ENCODE measurements at regions not wholly inside any gene's neighbourhood (a gene's known extent, or its start where the extent isn't known, plus 50 kb on each side); places are given as distances from the start of the nearest gene placed in this dataset.

- 77 to 83% (median 79%) methylated on average over 4 of the region's 4 CpGs for WGBS, 3 donors
- TF ChIP-seq POLR2A (IDR thresholded peaks at IDR 0.05), result no peak
- TF ChIP-seq EP300 (IDR thresholded peaks at IDR 0.05), result no peak
- no peak for TF ChIP-seq CTCF (IDR thresholded peaks at IDR 0.05)
- Histone ChIP-seq H3K36me3 (no peaks in the 10 kb centered on the region), H3K9me3 (no peaks in the 10 kb centered on the region), H3K4me1 (ENCODE audit: insufficient read depth) (no peaks in the 10 kb centered on the region), H3K27me3 (no peaks in the 10 kb centered on the region), H3K27ac (no peak overlapping the region), H3K4me3 (no peak overlapping the region)
- DNase-seq, result no peak
- intact Hi-C loops (cut with DNase I), result no loop called here
These were observed 1081.6 kb upstream of the ACO1 start for GRCh38 chr9:31302620-31303418.

GRCh38 chr9:31304576-31304975, 1079.9 kb upstream of the ACO1 start:
- no peak for DNase-seq
- Histone ChIP-seq H3K4me1 (ENCODE audit: insufficient read depth) (no peaks in the 10 kb centered on the region), H3K27me3 (no peaks in the 10 kb centered on the region), H3K36me3 (no peaks in the 10 kb centered on the region), H3K9me3 (no peaks in the 10 kb centered on the region), H3K4me3 (no peak overlapping the region), H3K27ac (no peak overlapping the region)
- TF ChIP-seq CTCF (IDR thresholded peaks at IDR 0.05) (no peak), EP300 (IDR thresholded peaks at IDR 0.05) (no peak), POLR2A (IDR thresholded peaks at IDR 0.05) (no peak)
- WGBS, 3 donors, result 6 to 13% (median 11%) methylated on average over 3 of the region's 3 CpGs
- intact Hi-C loops (cut with DNase I), result no loop called here

- no peak for DNase-seq
- 32 to 70% (median 36%) methylated on average over 1 of the region's 1 CpG for WGBS, 3 donors
- Histone ChIP-seq H3K4me3 (no peak overlapping the region), H3K27ac (no peak overlapping the region), H3K4me1 (ENCODE audit: insufficient read depth) (no peaks in the 10 kb centered on the region), H3K9me3 (no peaks in the 10 kb centered on the region), H3K36me3 (no peaks in the 10 kb centered on the region), H3K27me3 (no peaks in the 10 kb centered on the region)
- TF ChIP-seq POLR2A (IDR thresholded peaks at IDR 0.05) (no peak), EP300 (IDR thresholded peaks at IDR 0.05) (no peak), CTCF (IDR thresholded peaks at IDR 0.05) (no peak)
- intact Hi-C loops (cut with DNase I), result no loop called here
These were observed 1070.2 kb upstream of the ACO1 start for GRCh38 chr9:31314241-31314640.

GRCh38 chr9:31320494-31320893, 1063.9 kb upstream of the ACO1 start:
- H3K27ac ChIP-seq, result no peak overlapping the region
- H3K4me3 ChIP-seq, result no peak overlapping the region
- H3K36me3 ChIP-seq, result no peaks in the 10 kb centered on the region
- intact Hi-C loops (cut with DNase I), result no loop called here
- H3K27me3 ChIP-seq, result no peaks in the 10 kb centered on the region
- no peak for DNase-seq
- H3K4me1 ChIP-seq (ENCODE audit: insufficient read depth), result no peaks in the 10 kb centered on the region
- no peaks in the 10 kb centered on the region for H3K9me3 ChIP-seq
- 90 to 91% (median 91%) methylated on average over 9 of the region's 9 CpGs for WGBS, 3 donors
- no peak for TF ChIP-seq EP300 (IDR thresholded peaks at IDR 0.05)
- TF ChIP-seq POLR2A (IDR thresholded peaks at IDR 0.05), result no peak
- TF ChIP-seq CTCF (IDR thresholded peaks at IDR 0.05), result no peak

Measured in ovary (tissue), 7 donors.